IMR-90 (cell line): ENCODE measurements at regions not wholly inside any gene's neighbourhood (a gene's known extent, or its start where the extent isn't known, plus 50 kb on each side); places are given as distances from the start of the nearest gene placed in this dataset.

Experiments
- ATAC-seq: fragments of 200-7000 bp; cut with Tn5 transposase; 2 replicates; pipeline ENCODE4 v1.9.1; 2020; ENCODE audit warnings: low read depth, mild to moderate bottlenecking, moderate library complexity
- BruUV-seq: library from RNA; stranded (reverse); fragments of 400-500 nt; replicated peaks from 2 replicates; lab custom pipeline; 2021; lab: Mats Ljungman, UMichigan
- CTCF ChIA-PET: fragments of 300-600 bp; formaldehyde crosslinking; extraction: SDS; loops from one replicate; lab custom pipeline; 2021; ENCODE audit warnings: antibody characterized with exemption; lab: Yijun Ruan, JAX
- POLR2A ChIA-PET: fragments of 300-600 bp; sonication (Branson Sonifier 250); formaldehyde crosslinking; loops from one replicate; lab custom pipeline; 2022; ENCODE audit warnings: antibody characterized with exemption; ENCODE audit not compliant: unreplicated experiment; lab: Charles Lee
- DNase-seq: peaks from one replicate; pipeline ENCODE4 v3.0.0; 2013
- H2AFZ ChIP-seq: replicated peaks from 2 replicates; pipeline ENCODE3; 2013; ENCODE audit warnings: low read length, mild to moderate bottlenecking; ENCODE audit not compliant: poor library complexity
- H2AK5ac ChIP-seq: 2 replicates; pipeline ENCODE4 v1.6.1; 2013; ENCODE audit warnings: low read depth, low read length, inconsistent platforms
- H2AK9ac ChIP-seq: replicated peaks from 2 replicates; pipeline ENCODE3; 2013; ENCODE audit warnings: mild to moderate bottlenecking, low read depth, low read length, moderate library complexity; ENCODE audit not compliant: poor library complexity
- H2BK120ac ChIP-seq: 2 replicates; pipeline ENCODE4 v1.6.1; 2013; ENCODE audit warnings: low read depth, low read length, inconsistent platforms
- H2BK15ac ChIP-seq: 3 replicates; pipeline ENCODE4 v1.6.1; 2013; ENCODE audit warnings: low read depth, low read length, inconsistent platforms
- H2BK20ac ChIP-seq: 2 replicates; pipeline ENCODE4 v1.6.1; 2013; ENCODE audit warnings: low read depth, mild to moderate bottlenecking, inconsistent platforms, low read length, moderate library complexity
- H2BK5ac ChIP-seq: 2 replicates; pipeline ENCODE4 v1.6.1; 2013; ENCODE audit warnings: mild to moderate bottlenecking, low read depth, low read length, inconsistent platforms; ENCODE audit not compliant: poor library complexity, severe bottlenecking
- H3K14ac ChIP-seq: replicated peaks from 2 replicates; pipeline ENCODE4 v1.6.1; 2013; ENCODE audit warnings: low read depth, low read length, inconsistent platforms
- H3K18ac ChIP-seq: 2 replicates; pipeline ENCODE4 v1.6.1; 2013; ENCODE audit warnings: low read depth, low read length, control low read depth
- H3K23ac ChIP-seq: 2 replicates; pipeline ENCODE4 v1.6.1; 2013; ENCODE audit warnings: low read depth, low read length, inconsistent platforms
- H3K27ac ChIP-seq: 2 replicates; pipeline ENCODE4 v1.5.1; 2013; ENCODE audit warnings: mild to moderate bottlenecking, control low read depth, low read length; ENCODE audit not compliant: insufficient read depth
- H3K27me3 ChIP-seq: 2 replicates; pipeline ENCODE4 v1.6.1; 2013; ENCODE audit warnings: low read length; ENCODE audit not compliant: control insufficient read depth, insufficient read depth
- H3K36me3 ChIP-seq: 2 replicates; pipeline ENCODE4 v1.6.1; 2013; ENCODE audit warnings: low read length, mixed read lengths; ENCODE audit not compliant: control insufficient read depth, insufficient read depth
- H3K4ac ChIP-seq: 2 replicates; pipeline ENCODE4 v1.6.1; 2013; ENCODE audit warnings: low read depth, low read length, inconsistent platforms
- H3K4me1 ChIP-seq: 2 replicates; pipeline ENCODE4 v1.6.1; 2013; ENCODE audit warnings: low read length, mixed read lengths; ENCODE audit not compliant: control insufficient read depth, insufficient read depth
- H3K4me2 ChIP-seq: 2 replicates; pipeline ENCODE4 v1.6.1; 2013; ENCODE audit warnings: low read depth, mild to moderate bottlenecking, control low read depth, low read length, moderate library complexity
- H3K4me3 ChIP-seq: 2 replicates; pipeline ENCODE4 v1.5.1; 2013; ENCODE audit warnings: low read depth, mild to moderate bottlenecking, control low read depth, low read length, moderate library complexity; ENCODE audit not compliant: insufficient read depth
- H3K56ac ChIP-seq: 2 replicates; pipeline ENCODE4 v1.6.1; 2013; ENCODE audit warnings: low read length, inconsistent platforms; ENCODE audit not compliant: insufficient read depth; ENCODE audit errors: extremely low read depth
- H3K79me1 ChIP-seq, 2 experiments: 2 replicates each; pipeline ENCODE4 v1.6.1; 2013; ENCODE audit warnings: low read length in 2 of 2, inconsistent platforms in 1 of 2, low read depth in 1 of 2
- H3K9ac ChIP-seq: 2 replicates; pipeline ENCODE4 v1.6.1; 2013; ENCODE audit warnings: low read depth, low read length, control low read depth
- H3K9me1 ChIP-seq: 2 replicates; pipeline ENCODE4 v1.6.1; 2013; ENCODE audit warnings: low read length, inconsistent platforms; ENCODE audit not compliant: insufficient read depth
- H3K9me3 ChIP-seq: 2 replicates; pipeline ENCODE4 v1.6.1; 2013; ENCODE audit warnings: low read length; ENCODE audit not compliant: control insufficient read depth, insufficient read depth
- H4K20me1 ChIP-seq: 2 replicates; pipeline ENCODE4 v1.6.1; 2013; ENCODE audit warnings: low read length, inconsistent platforms; ENCODE audit not compliant: insufficient read depth
- H4K5ac ChIP-seq: 2 replicates; pipeline ENCODE4 v1.6.1; 2013; ENCODE audit warnings: mild to moderate bottlenecking, low read depth, low read length, control low read depth
- H4K8ac ChIP-seq, 2 experiments: 2 replicates each; pipeline ENCODE4 v1.6.1; 2013; ENCODE audit warnings: low read depth in 2 of 2, low read length in 2 of 2, control low read depth in 1 of 2, inconsistent platforms in 1 of 2
- H4K91ac ChIP-seq: 2 replicates; pipeline ENCODE4 v1.6.1; 2013; ENCODE audit warnings: low read depth, low read length, inconsistent platforms; ENCODE audit not compliant: insufficient read depth
- POLR2A ChIP-seq: IDR thresholded peaks from 2 replicates; pipeline ENCODE4 v1.6.1; 2012; ENCODE audit warnings: mild to moderate bottlenecking, low read depth, low read length
- USF2 ChIP-seq: fragments of 150-350 bp; IDR thresholded peaks from 2 replicates; pipeline ENCODE4 v1.6.1; 2017; ENCODE audit warnings: mild to moderate bottlenecking, antibody characterized with exemption, low read length, low read depth
- WGBS, 2 experiments: methylation state at CpG; one replicate each; pipeline versions ENCODE4 v1.1.5 to v1.1.7; 2013; ENCODE audit warnings: missing lambda C conversion rate in 2 of 2; ENCODE audit not compliant: insufficient read length in 1 of 2; ENCODE audit errors: extremely low coverage in 2 of 2; 5-methylcytosine and 5-hydroxymethylcytosine counted together
- dilution Hi-C: fragments of 300-500 bp; cut with HindIII; formaldehyde crosslinking; loops from one replicate; pipeline ENCODE4 v1.14.3; 2018; ENCODE audit warnings: low sequenced_read_pairs; ENCODE audit not compliant: unreplicated experiment
- in situ Hi-C: fragments of 300-500 bp; cut with MboI; formaldehyde crosslinking; loops from 3 replicates; pipeline ENCODE4 v1.14.3; 2019; ENCODE audit warnings: low sequenced_read_pairs, inconsistent platforms, mixed read lengths
- intact Hi-C: fragments of 100-400 bp; cut with micrococcal nuclease; formaldehyde crosslinking; loops from 2 replicates; pipeline ENCODE4 v1.10.0; 2022

DNA sequence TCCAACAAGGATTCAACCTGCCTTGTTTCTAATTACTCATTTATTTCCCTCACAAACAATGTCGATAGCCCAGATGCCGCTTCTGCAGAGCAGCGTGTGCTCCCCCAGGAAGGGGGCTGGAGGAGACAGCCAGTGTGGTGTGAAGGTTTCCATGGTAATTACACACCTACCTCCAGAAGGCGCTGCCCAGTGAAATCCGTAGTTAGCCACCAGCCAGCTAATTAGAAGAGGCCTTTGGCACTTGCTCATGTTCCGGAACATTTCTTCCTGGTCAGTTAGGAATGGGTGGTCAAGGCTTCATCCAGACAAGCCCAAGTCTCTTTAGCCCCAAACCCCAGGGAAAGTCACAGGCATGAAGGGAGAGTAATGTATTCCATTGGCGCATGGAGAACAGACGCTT, 342.5 kb upstream of the C16orf82 start:
- H3K18ac ChIP-seq = no peak overlapping the region
- H3K56ac ChIP-seq = no peak overlapping the region
- H3K14ac ChIP-seq = no peak overlapping the region
- BruUV-seq = no TSS peak
- no peak overlapping the region for H2AFZ ChIP-seq
- no peak overlapping the region for H3K27ac ChIP-seq
- no peak overlapping the region for H3K23ac ChIP-seq
- CTCF ChIA-PET = no interaction called here
- H4K20me1 ChIP-seq = no peaks in the 10 kb centered on the region
- H2BK20ac ChIP-seq = no peak overlapping the region
- H2BK5ac ChIP-seq = no peak overlapping the region
- no peak for ATAC-seq
- no peaks in the 10 kb centered on the region for H3K79me1 ChIP-seq
- no peak overlapping the region for H3K4me3 ChIP-seq
- H4K8ac ChIP-seq = no peak overlapping the region
- in situ Hi-C loops (no loop called here), intact Hi-C loops (no loop called here), dilution Hi-C loops (no loop called here)
- peaks cover 5% of the 10 kb centered on the region; the same call in 1 of the 2 replicates for H3K9me3 ChIP-seq
- H2BK120ac ChIP-seq = no peak overlapping the region
- DNase-seq = no peak
- no peaks in the 10 kb centered on the region for H3K4me1 ChIP-seq
- no peaks in the 10 kb centered on the region for H3K9me1 ChIP-seq
- no peak overlapping the region for H2AK5ac ChIP-seq
- no peaks in the 10 kb centered on the region for H3K36me3 ChIP-seq
- H2AK9ac ChIP-seq = no peak overlapping the region
- POLR2A ChIA-PET = no interaction called here
- H3K4ac ChIP-seq = no peak overlapping the region
- H2BK15ac ChIP-seq = no peak overlapping the region
- H3K9ac ChIP-seq = no peak overlapping the region
- H3K27me3 ChIP-seq = no peaks in the 10 kb centered on the region
- WGBS, 2 experiments = no CpG with 5 or more reads among the region's 8 CpGs
- no peak overlapping the region for H3K4me2 ChIP-seq
- no peak overlapping the region for H4K5ac ChIP-seq
- no peak overlapping the region for H4K91ac ChIP-seq
- TF ChIP-seq USF2 = no peak
- TF ChIP-seq POLR2A = no peak
